Mesodermal cell (in vitro differentiated cells): ENCODE measurements at regions not wholly inside any gene's neighbourhood (a gene's known extent, or its start where the extent isn't known, plus 50 kb on each side); places are given as distances from the start of the nearest gene placed in this dataset.
"Not testable (repeated sequence)": the region's sequence is repeated elsewhere in the genome, so short reads cannot be mapped to it uniquely, and the experiment has no call there.

Source experiments
- H3K27ac ChIP-seq: 2 replicates; pipeline ENCODE4 v1.7.0; 2013; ENCODE audit warnings: mild to moderate bottlenecking, low read depth, low read length, moderate library complexity; ENCODE audit not compliant: severe bottlenecking
- H3K36me3 ChIP-seq: 2 replicates; pipeline ENCODE4 v1.7.1; 2013; ENCODE audit warnings: mild to moderate bottlenecking, low read length, moderate library complexity; ENCODE audit not compliant: control insufficient read depth, insufficient read depth
- H3K4me1 ChIP-seq: one replicate; pipeline ENCODE4 v1.7.1; 2013; ENCODE audit warnings: mild to moderate bottlenecking, low read length; ENCODE audit not compliant: insufficient read depth, control insufficient read depth, poor library complexity, severe bottlenecking
- H3K4me3 ChIP-seq: 2 replicates; pipeline ENCODE4 v1.7.0; 2013; ENCODE audit warnings: low read length, control low read depth, mild to moderate bottlenecking; ENCODE audit not compliant: insufficient read depth, poor library complexity, severe bottlenecking; ENCODE audit errors: extremely low read depth
- H3K9me3 ChIP-seq: 2 replicates; pipeline ENCODE4 v1.7.1; 2013; ENCODE audit warnings: mild to moderate bottlenecking, low read length, moderate library complexity; ENCODE audit not compliant: control insufficient read depth
- whole genome bisulfite sequencing, 2 experiments: methylation state at CpG; one replicate each; pipeline ENCODE4 v1.1.5; 2013; ENCODE audit warnings: missing lambda C conversion rate in 2 of 2; ENCODE audit not compliant: insufficient coverage in 2 of 2; 5-methylcytosine and 5-hydroxymethylcytosine counted together

DNA sequence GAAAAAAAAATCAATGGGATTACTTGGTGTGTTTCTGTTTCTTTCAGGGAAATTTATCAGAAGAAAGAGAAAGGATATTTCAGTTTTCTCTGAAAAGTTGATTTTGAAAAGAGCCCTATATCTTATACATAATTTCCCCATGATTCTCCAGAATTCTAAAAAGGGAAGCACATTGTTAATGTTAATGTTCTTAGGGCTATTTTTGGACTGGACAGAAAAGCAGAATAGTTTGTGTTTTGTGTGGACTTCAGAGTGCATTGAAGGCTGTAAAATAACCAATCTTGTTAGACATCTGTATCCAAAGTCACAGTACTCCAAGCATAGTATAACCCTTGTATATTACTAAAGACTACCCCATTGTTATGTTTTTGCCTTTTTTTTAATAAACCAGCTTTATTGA is 130.3 kb downstream of the SEPTIN7 start:
- H3K9me3 ChIP-seq, H3K4me3 ChIP-seq, H3K27ac ChIP-seq, H3K36me3 ChIP-seq, H3K4me1 ChIP-seq: not testable (repeated sequence)

- not testable (repeated sequence) for H3K9me3 ChIP-seq, H3K4me3 ChIP-seq, H3K27ac ChIP-seq, H3K36me3 ChIP-seq, H3K4me1 ChIP-seq
These were observed 130.7 kb downstream of the SEPTIN7 start for GRCh38 chr7:35931551-35931950.

GRCh38 chr7:35940695-35941094 is 139.8 kb downstream of the SEPTIN7 start:
- H3K4me3 ChIP-seq, H3K4me1 ChIP-seq, H3K36me3 ChIP-seq, H3K9me3 ChIP-seq, H3K27ac ChIP-seq: not testable (repeated sequence)
- WGBS, 2 experiments, result 83 to 100% methylated on average over 2 to 3 of the region's 8 CpGs

DNA sequence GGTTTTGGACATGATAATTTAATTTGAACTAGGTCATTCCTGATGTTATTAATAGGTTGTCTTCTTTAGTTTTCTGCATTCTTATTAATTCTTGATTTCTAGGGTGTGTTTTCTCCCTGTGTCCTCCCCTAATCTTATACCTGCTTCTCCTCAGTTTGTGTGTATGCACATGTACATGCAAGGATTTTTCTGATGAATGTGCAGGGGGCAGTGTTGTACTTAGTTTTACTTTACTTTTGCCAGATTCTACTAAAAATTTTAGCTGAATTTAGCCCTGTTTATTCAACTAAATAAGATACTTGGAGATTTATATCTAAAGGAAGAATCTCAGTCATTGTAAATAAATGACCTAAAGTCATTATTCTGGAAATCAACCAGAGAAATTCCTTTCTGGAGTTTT is 144.8 kb downstream of the SEPTIN7 start:
- not testable (repeated sequence) for H3K4me3 ChIP-seq, H3K9me3 ChIP-seq, H3K27ac ChIP-seq, H3K4me1 ChIP-seq, H3K36me3 ChIP-seq

DNA sequence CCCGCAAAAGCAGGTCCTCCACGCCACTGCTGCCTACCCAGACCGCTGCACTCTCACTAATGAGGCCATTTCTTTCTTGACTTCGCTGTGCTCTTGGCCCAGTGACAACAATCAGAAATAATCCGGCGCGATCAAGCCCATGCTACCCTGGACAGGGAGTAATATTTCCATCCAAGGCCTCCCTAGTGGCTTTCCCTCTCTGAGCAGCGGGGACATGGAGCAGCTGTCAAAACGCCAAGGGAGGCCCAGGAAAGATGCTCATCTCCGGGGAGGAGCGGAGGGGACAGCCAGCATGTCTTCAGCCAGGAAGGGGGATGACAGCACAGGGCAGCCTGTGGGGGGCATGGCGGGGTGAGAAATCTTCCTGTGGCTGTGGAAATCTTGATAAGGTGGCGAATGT is 154.9 kb downstream of the SEPTIN7 start:
- H3K27ac ChIP-seq, H3K4me3 ChIP-seq, H3K4me1 ChIP-seq, H3K36me3 ChIP-seq, H3K9me3 ChIP-seq: not testable (repeated sequence)
- WGBS, 2 experiments, result 90 to 95% methylated on average over 7 of the region's 13 CpGs

DNA sequence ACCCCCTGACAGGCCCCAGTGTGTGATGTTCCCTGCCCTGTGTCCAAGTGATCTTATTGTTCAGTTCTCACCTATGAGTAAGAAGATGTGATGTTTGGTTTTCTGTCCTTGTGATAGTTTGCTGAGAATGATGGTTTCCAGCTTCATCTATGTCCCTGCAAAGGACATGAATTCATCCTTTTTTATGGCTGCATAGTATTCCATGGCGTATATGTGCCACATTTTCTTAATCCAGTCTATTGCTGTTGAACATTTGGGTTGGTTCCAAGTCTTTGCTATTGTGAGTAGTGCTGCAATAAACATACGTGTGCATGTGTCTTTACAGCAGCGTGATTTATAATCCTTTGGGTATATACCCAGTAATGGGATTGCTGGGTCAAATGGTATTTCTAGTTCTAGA is 156.1 kb downstream of the SEPTIN7 start:
- H3K4me3 ChIP-seq, H3K9me3 ChIP-seq, H3K4me1 ChIP-seq, H3K27ac ChIP-seq, H3K36me3 ChIP-seq: not testable (repeated sequence)
- 100% methylated on average over 2 of the region's 3 CpGs; no CpG with 5 or more reads in 1 of the 2 experiments for WGBS, 2 experiments

DNA sequence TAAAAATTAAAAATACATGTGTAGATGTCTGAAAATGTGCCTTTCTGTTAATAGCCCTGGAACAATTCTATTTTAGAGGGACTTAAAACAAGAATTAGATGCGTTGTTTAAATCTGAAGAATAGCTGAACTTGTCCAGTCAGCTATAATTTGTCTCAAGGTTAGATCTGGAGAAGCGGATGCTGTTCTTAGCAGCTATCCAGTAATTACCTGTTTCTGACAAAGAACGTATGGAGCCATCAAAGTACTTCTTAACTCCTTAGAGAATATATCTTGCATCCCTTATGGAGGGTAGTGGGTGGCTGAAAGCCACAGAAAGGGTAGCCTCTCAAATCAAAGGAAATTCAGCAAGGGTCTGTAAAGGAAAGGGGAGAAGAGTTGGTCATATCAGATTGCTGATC is 160.4 kb downstream of the SEPTIN7 start:
- H3K9me3 ChIP-seq, result not testable (repeated sequence)

DNA sequence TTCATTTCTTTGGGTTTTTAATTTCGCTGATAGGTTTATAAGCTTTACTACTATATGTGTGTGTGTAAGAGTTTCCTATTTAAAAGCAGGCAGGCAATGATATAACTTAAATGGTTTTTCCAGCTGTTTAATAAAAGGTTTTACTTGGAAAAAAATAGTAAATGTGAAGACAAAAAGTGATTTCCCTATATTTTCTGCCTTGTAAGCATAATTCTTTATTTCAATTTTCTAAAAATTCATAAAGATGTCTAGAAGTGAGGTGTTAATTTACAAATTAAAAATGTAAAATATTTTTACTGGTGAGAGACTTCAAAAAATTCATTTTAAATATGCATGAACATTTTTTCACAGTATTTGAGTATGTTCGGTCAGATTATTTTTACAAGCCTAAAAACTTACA is 161.8 kb downstream of the SEPTIN7 start:
- not testable (repeated sequence) for H3K36me3 ChIP-seq, H3K9me3 ChIP-seq
- 83% methylated on average over 1 of the region's 2 CpGs; no CpG with 5 or more reads in 1 of the 2 experiments for WGBS, 2 experiments

More for the DNA sequence above, 160.4 kb downstream of the SEPTIN7 start:
- WGBS, 2 experiments, result 86 to 90% methylated on average over 1 to 2 of the region's 3 CpGs
- H3K4me1 ChIP-seq, H3K36me3 ChIP-seq, H3K4me3 ChIP-seq, H3K27ac ChIP-seq: not testable (repeated sequence)

DNA sequence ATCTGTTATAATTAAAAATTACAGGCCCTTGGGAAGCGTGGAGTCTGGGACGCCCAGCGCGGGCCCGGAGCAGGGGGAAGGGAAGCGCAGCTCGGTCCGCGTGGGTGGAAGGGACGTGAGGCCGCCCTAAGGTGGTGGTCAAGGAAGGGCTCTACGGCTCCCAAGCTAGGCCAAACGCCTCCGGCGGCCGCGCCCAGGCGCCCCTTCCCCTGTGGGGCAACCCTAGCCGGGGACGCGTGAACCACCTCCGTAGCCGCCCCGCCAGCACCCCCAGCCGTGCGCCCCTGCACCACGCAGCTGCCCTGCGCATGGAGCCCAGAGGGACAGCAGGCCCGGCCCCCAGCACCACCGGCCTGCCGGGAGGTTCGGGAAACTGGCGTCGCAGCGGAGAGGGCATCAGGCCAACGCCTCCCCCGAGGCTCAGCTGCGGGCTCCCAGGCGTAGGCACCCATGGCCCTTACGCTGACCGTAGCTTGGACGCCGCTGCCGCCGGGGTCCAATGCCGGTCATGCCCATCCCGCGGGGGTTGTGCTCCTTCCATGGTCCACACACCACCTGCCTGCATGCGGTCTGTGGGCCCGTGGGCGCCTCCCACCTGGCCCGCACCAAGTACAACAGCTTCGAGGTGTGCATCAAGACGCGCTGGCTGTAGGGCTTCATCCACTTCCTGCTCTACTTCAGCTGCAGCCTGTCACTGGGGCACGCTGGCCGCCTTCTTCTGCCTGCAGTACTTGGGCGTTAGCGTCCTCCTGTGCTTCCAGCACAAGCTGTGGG is 166.7 kb downstream of the SEPTIN7 start:
- no peaks in the 10 kb centered on the region for H3K4me1 ChIP-seq
- no peaks in the 10 kb centered on the region for H3K9me3 ChIP-seq
- H3K27ac ChIP-seq, result no peak overlapping the region
- 95 to 96% methylated on average over 50 to 59 of the region's 59 CpGs for WGBS, 2 experiments
- H3K4me3 ChIP-seq, result no peak overlapping the region
- H3K36me3 ChIP-seq, result no peaks in the 10 kb centered on the region

More for the DNA sequence above, 161.8 kb downstream of the SEPTIN7 start:
- H3K4me1 ChIP-seq, H3K4me3 ChIP-seq, H3K27ac ChIP-seq: not testable (repeated sequence)

- Histone ChIP-seq H3K4me1 (no peaks in the 10 kb centered on the region), H3K4me3 (no peak overlapping the region), H3K9me3 (no peaks in the 10 kb centered on the region), H3K27ac (no peak overlapping the region), H3K36me3 (no peaks in the 10 kb centered on the region)
- 90 to 94% methylated on average over 30 to 39 of the region's 40 CpGs for WGBS, 2 experiments
These were observed 167.5 kb downstream of the SEPTIN7 start for GRCh38 chr7:35968140-35968940.

DNA sequence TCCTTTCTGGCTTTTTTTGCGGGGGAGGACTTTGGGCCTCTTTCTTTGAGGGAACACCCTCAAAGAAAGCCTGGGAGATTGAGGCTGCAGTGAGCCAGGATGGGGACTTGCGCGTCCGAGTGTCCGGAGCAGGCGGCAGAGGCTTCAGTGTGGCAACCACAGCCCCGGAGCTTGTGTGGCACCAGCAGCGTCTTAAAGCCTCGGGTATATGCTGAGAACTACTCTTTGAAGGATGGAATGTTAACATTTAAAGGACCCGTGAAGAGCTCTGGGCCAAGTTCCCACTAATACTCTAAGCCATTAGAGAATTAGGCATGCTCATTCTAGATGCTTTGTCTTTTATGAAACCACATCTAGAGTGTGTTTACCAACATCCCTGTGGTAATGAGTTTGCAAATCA is 168.2 kb downstream of the SEPTIN7 start:
- Histone ChIP-seq H3K4me1 (no peaks in the 10 kb centered on the region), H3K27ac (no peak overlapping the region)
- 92 to 95% methylated on average over 6 to 9 of the region's 10 CpGs for WGBS, 2 experiments

More for the DNA sequence above, 168.2 kb downstream of the SEPTIN7 start:
- Histone ChIP-seq H3K4me3 (no peak overlapping the region), H3K9me3 (no peaks in the 10 kb centered on the region), H3K36me3 (no peaks in the 10 kb centered on the region)
